Stomach (tissue), 4 donors: ENCODE measurements at regions not wholly inside any gene's neighbourhood (a gene's known extent, or its start where the extent isn't known, plus 50 kb on each side); places are given as distances from the start of the nearest gene placed in this dataset.

Source experiments
- EP300 ChIP-seq: sonication (generic); formaldehyde crosslinking; IDR thresholded peaks from one replicate; pipeline ENCODE4 v1.6.1; 2017; ENCODE audit warnings: antibody characterized with exemption
- POLR2A ChIP-seq, 4 donors: fragments of 450-650 bp; IDR thresholded peaks; one replicate each; pipeline ENCODE4 v1.6.1; 2016; ENCODE audit warnings: antibody characterized with exemption in 4 of 4, control low read depth in 2 of 4, mild to moderate bottlenecking in 1 of 4, moderate library complexity in 1 of 4
- POLR2AphosphoS5 ChIP-seq, 3 donors: sonication (generic); formaldehyde crosslinking; IDR thresholded peaks; one replicate each; pipeline ENCODE4 v1.6.1; 2016; ENCODE audit warnings: antibody characterized with exemption in 3 of 3
- TF ChIP-seq, protein P1 (sequence below), 7 experiments: fragments of 450-650 bp in 4 of 7; fragments of 200-600 bp in 3 of 7; sonication (generic) in 3 of 7; IDR thresholded peaks; one replicate each; pipeline ENCODE4 v1.5.1; 2016 to 2019; ENCODE audit warnings: antibody characterized with exemption in 7 of 7, control low read depth in 2 of 7, mild to moderate bottlenecking in 1 of 7

DNA sequence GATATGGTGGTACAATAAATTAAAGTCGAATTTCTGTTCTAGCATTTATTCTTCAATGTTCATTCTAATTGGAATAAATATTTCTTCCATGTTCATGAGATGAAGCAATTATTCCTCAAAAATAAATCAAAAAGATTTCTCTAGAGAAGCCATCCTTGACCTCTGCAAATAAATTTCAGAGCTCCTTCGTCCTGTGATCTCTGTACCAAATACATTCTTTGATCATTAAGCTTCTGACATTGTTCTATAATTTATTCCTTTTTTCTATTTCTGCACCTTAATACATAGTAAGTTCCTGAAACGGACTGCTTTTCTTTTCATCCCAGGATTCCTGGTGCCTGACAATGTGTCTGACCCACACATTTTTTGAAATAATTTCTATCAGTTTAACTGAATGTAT is 1039.3 kb upstream of the TYRP1 start:
- TF ChIP-seq, protein P1, sequence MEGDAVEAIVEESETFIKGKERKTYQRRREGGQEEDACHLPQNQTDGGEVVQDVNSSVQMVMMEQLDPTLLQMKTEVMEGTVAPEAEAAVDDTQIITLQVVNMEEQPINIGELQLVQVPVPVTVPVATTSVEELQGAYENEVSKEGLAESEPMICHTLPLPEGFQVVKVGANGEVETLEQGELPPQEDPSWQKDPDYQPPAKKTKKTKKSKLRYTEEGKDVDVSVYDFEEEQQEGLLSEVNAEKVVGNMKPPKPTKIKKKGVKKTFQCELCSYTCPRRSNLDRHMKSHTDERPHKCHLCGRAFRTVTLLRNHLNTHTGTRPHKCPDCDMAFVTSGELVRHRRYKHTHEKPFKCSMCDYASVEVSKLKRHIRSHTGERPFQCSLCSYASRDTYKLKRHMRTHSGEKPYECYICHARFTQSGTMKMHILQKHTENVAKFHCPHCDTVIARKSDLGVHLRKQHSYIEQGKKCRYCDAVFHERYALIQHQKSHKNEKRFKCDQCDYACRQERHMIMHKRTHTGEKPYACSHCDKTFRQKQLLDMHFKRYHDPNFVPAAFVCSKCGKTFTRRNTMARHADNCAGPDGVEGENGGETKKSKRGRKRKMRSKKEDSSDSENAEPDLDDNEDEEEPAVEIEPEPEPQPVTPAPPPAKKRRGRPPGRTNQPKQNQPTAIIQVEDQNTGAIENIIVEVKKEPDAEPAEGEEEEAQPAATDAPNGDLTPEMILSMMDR (IDR thresholded peaks at IDR 0.05), result no peak
- TF ChIP-seq POLR2AphosphoS5 (IDR thresholded peaks at IDR 0.05) (no peak), POLR2A (IDR thresholded peaks at IDR 0.05) (no peak), EP300 (no peak)
